ENCODE measurements at regions not wholly inside any gene's neighbourhood (a gene's known extent, or its start where the extent isn't known, plus 50 kb on each side); places are given as distances from the start of the nearest gene placed in this dataset.
A peak's percentile ranks its signal among the peaks of the same experiment; 100 is the strongest.

- ATAC-seq (ENCODE audit: low FRiP score in 2 of 2) (peak in 1 of 2 donors; percentile 10), DNase-seq (no peak)
- H3K36me3 ChIP-seq, result no peaks in the 10 kb centered on the region
- no peaks in the 10 kb centered on the region for H3K27me3 ChIP-seq
- peaks cover 0 to 11% (median 8%) of the 10 kb centered on the region in 4 donors for H3K9me3 ChIP-seq
- TF ChIP-seq CTCF (IDR thresholded peaks at IDR 0.05) (no peak), POLR2A (IDR thresholded peaks at IDR 0.05) (no peak), POLR2AphosphoS5 (IDR thresholded peaks at IDR 0.05) (no peak), EP300 (IDR thresholded peaks at IDR 0.05) (no peak)
- no peak overlapping the region for H3K4me3 ChIP-seq
- no peaks in the 10 kb centered on the region for H3K4me1 ChIP-seq
- no peak overlapping the region for H3K27ac ChIP-seq
- 89 to 90% methylated on average over 5 of the region's 5 CpGs for WGBS, 2 donors
Observed at GRCh38 chr6:3603340-3604130, 146.7 kb upstream of the SLC22A23 start.

DNA sequence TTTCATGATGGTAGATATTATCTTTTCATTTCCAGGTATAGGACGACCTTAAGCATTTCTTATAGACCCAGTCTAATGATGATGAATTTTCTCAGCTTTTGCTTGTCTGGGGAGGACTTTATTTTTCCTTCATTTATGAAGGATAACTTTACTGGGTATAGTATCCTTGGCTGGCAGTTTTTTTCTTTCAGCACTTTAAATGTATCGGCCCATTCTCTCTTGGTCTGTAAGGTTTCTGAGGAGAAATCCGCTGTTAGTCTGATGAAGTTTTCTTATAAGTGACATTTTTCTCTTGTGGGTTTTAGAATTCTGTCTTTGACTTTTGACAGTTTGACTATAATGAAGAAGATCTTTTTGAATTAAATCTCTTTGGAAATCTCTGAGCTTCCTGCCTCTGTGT lies 144.7 kb upstream of the SLC22A23 start:
- 98 to 99% methylated on average over 3 of the region's 3 CpGs for WGBS, 2 donors
- Histone ChIP-seq H3K27me3 (no peaks in the 10 kb centered on the region), H3K9me3 (peaks cover 0 to 11% (median 8%) of the 10 kb centered on the region in 4 donors), H3K36me3 (no peaks in the 10 kb centered on the region), H3K4me1 (no peaks in the 10 kb centered on the region), H3K4me3 (no peak overlapping the region), H3K27ac (no peak overlapping the region)
- TF ChIP-seq POLR2A (IDR thresholded peaks at IDR 0.05) (no peak), CTCF (IDR thresholded peaks at IDR 0.05) (no peak), POLR2AphosphoS5 (IDR thresholded peaks at IDR 0.05) (no peak), EP300 (IDR thresholded peaks at IDR 0.05) (no peak)
- ATAC-seq (ENCODE audit: low FRiP score in 2 of 2) (no peak), DNase-seq (no peak)

DNA sequence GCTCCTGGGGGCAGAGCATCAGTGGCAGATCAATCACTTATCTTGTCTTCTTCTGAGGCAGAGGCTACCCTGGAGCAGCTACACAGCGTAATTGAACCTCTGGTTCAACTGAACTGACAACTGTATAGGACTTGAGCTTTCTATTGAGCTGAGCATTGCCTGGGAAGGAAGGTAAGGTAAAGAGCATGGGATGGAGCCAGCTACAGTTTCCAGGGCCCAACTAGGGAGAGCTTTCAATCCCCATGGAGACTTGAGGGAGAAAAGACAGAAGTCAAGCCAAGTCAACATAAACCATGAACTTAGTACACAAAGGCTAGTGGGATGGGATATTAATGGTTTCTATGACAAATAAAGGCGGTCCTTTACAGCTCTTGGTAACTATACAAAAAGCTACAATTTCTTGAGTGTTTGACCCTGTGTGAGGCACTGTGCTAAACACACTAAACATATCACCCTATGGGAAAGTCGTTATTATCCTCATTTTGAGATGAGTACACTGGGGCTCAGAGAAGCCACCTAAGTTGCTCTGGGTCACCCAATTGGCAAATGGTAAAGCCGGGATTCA lies 140.7 kb upstream of the SLC22A23 start:
- H3K4me3 ChIP-seq, result no peak overlapping the region
- DNase-seq (no peak), ATAC-seq (ENCODE audit: low FRiP score in 2 of 2) (no peak)
- peaks cover 0 to 3% (median under 1%) of the 10 kb centered on the region in 4 donors for H3K4me1 ChIP-seq
- H3K27me3 ChIP-seq, result no peaks in the 10 kb centered on the region
- H3K9me3 ChIP-seq, result peaks cover 0 to 10% (median 8%) of the 10 kb centered on the region in 4 donors
- 93 to 95% methylated on average over 4 of the region's 4 CpGs for WGBS, 2 donors
- no peak overlapping the region for H3K27ac ChIP-seq
- TF ChIP-seq POLR2A (IDR thresholded peaks at IDR 0.05), result no peak
- TF ChIP-seq CTCF (IDR thresholded peaks at IDR 0.05), result no peak
- no peak for TF ChIP-seq POLR2AphosphoS5 (IDR thresholded peaks at IDR 0.05)
- TF ChIP-seq EP300 (IDR thresholded peaks at IDR 0.05), result no peak
- no peaks in the 10 kb centered on the region for H3K36me3 ChIP-seq

DNA sequence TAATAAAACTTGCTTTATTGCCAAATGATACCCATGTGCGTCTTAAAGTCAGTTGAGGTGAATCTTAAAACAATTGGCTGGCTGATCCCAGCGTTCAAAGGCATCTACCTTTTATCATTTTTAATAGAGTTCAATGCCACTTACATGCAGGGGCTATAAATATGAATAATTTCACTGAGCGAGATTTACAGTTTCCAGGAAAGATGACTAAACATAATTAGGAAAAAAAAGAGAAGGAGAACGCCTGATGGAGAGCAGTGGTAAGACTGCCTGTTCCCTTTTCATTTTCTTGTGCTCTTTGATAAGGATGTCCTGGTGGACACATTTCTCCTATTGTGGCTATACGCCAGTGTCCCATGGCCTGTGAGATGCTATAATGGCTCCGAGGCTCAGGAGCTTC lies 139.9 kb upstream of the SLC22A23 start:
- peaks cover 0 to 8% (median 6%) of the 10 kb centered on the region in 4 donors for H3K9me3 ChIP-seq
- H3K36me3 ChIP-seq, result no peaks in the 10 kb centered on the region
- no peak overlapping the region for H3K27ac ChIP-seq
- no peak overlapping the region for H3K4me3 ChIP-seq
- 63 to 64% methylated on average over 6 of the region's 6 CpGs for WGBS, 2 donors
- DNase-seq (no peak), ATAC-seq (ENCODE audit: low FRiP score in 2 of 2) (no peak)
- H3K27me3 ChIP-seq, result no peaks in the 10 kb centered on the region
- TF ChIP-seq CTCF (IDR thresholded peaks at IDR 0.05), result no peak
- no peak for TF ChIP-seq EP300 (IDR thresholded peaks at IDR 0.05)
- no peak for TF ChIP-seq POLR2A (IDR thresholded peaks at IDR 0.05)
- TF ChIP-seq POLR2AphosphoS5 (IDR thresholded peaks at IDR 0.05), result no peak
- peaks cover 0 to 8% (median 1%) of the 10 kb centered on the region in 4 donors for H3K4me1 ChIP-seq

All from upper lobe of left lung (tissue), 6 donors.